ENCODE measurements at regions not wholly inside any gene's neighbourhood (a gene's known extent, or its start where the extent isn't known, plus 50 kb on each side); places are given as distances from the start of the nearest gene placed in this dataset.

- H3K4me3 Mint-ChIP-seq (ENCODE audit: unreplicated experiment): no peak overlapping the region
- POLR2A ChIA-PET: no interaction called here
- Histone ChIP-seq H3K9me3 (no peaks in the 10 kb centered on the region), H3K4me1 (no peaks in the 10 kb centered on the region), H3K36me3 (ENCODE audit: control insufficient read depth, insufficient read depth, low read length) (no peaks in the 10 kb centered on the region), H3K4me3 (ENCODE audit: low read depth, low read length) (no peak overlapping the region), H3K27me3 (replicated peaks; ENCODE audit: control insufficient read depth, insufficient read depth, low read length) (no peaks in the 10 kb centered on the region)
- H3K4me1 Mint-ChIP-seq (ENCODE audit: low read depth, unreplicated experiment): no peaks in the 10 kb centered on the region
- H3K9me3 Mint-ChIP-seq (ENCODE audit: unreplicated experiment): no peaks in the 10 kb centered on the region
- intact Hi-C loops (cut with micrococcal nuclease; ENCODE audit: unreplicated experiment): loop anchor here (10.0 kb wide), 1 partner anchor 744 kb away; no protein-coding TSS in a partner anchor
- H3K27me3 Mint-ChIP-seq (ENCODE audit: insufficient read depth, unreplicated experiment): peaks cover 8% of the 10 kb centered on the region
- DNase-seq: no peak
- BruUV-seq (replicated peaks): no TSS peak
- TF ChIP-seq CTCF (IDR thresholded peaks at IDR 0.05; ENCODE audit: insufficient read depth in 1 of 2, low read depth in 1 of 2, low read length in 1 of 2, severe bottlenecking in 1 of 2, unreplicated experiment in 1 of 2): no peak
- no peak overlapping the region for H3K27ac Mint-ChIP-seq (ENCODE audit: unreplicated experiment)
- CTCF ChIA-PET: no interaction called here
- H3K36me3 Mint-ChIP-seq (ENCODE audit: insufficient read depth, unreplicated experiment): no peaks in the 10 kb centered on the region
These were observed 519.2 kb upstream of the SPHKAP start for GRCh38 chr2:228700638-228701037.

- intact Hi-C loops (cut with micrococcal nuclease; ENCODE audit: unreplicated experiment): loop anchor here (10.0 kb wide), 1 partner anchor 745 kb away; no protein-coding TSS in a partner anchor
- ChIA-PET CTCF (no interaction called here), POLR2A (no interaction called here)
- DNase-seq: no peak
- Histone ChIP-seq H3K36me3 (ENCODE audit: control insufficient read depth, insufficient read depth, low read length) (no peaks in the 10 kb centered on the region), H3K4me1 (no peaks in the 10 kb centered on the region), H3K4me3 (ENCODE audit: low read depth, low read length) (no peak overlapping the region), H3K27me3 (replicated peaks; ENCODE audit: control insufficient read depth, insufficient read depth, low read length) (no peaks in the 10 kb centered on the region), H3K9me3 (no peaks in the 10 kb centered on the region)
- no peaks in the 10 kb centered on the region for H3K4me1 Mint-ChIP-seq (ENCODE audit: low read depth, unreplicated experiment)
- H3K27ac Mint-ChIP-seq (ENCODE audit: unreplicated experiment): no peak overlapping the region
- no peaks in the 10 kb centered on the region for H3K36me3 Mint-ChIP-seq (ENCODE audit: insufficient read depth, unreplicated experiment)
- no peak overlapping the region for H3K4me3 Mint-ChIP-seq (ENCODE audit: unreplicated experiment)
- TF ChIP-seq CTCF (IDR thresholded peaks at IDR 0.05; ENCODE audit: insufficient read depth in 1 of 2, low read depth in 1 of 2, low read length in 1 of 2, severe bottlenecking in 1 of 2, unreplicated experiment in 1 of 2): no peak
- no TSS peak for BruUV-seq (replicated peaks)
- H3K27me3 Mint-ChIP-seq (ENCODE audit: insufficient read depth, unreplicated experiment): peaks cover 8% of the 10 kb centered on the region
- H3K9me3 Mint-ChIP-seq (ENCODE audit: unreplicated experiment): no peaks in the 10 kb centered on the region
These were observed 518.4 kb upstream of the SPHKAP start for GRCh38 chr2:228699888-228700287.

GRCh38 chr2:228699400-228699799 is 517.9 kb upstream of the SPHKAP start:
- DNase-seq: no peak
- no peaks in the 10 kb centered on the region for H3K4me1 ChIP-seq
- no peaks in the 10 kb centered on the region for H3K4me1 Mint-ChIP-seq (ENCODE audit: low read depth, unreplicated experiment)
- peaks cover 8% of the 10 kb centered on the region for H3K27me3 Mint-ChIP-seq (ENCODE audit: insufficient read depth, unreplicated experiment)
- intact Hi-C loops (cut with micrococcal nuclease; ENCODE audit: unreplicated experiment): no loop called here
- no peak overlapping the region for H3K4me3 Mint-ChIP-seq (ENCODE audit: unreplicated experiment)
- H3K36me3 Mint-ChIP-seq (ENCODE audit: insufficient read depth, unreplicated experiment): no peaks in the 10 kb centered on the region
- H3K27ac Mint-ChIP-seq (ENCODE audit: unreplicated experiment): no peak overlapping the region
- CTCF ChIA-PET: no interaction called here
- no peaks in the 10 kb centered on the region for H3K9me3 ChIP-seq
- H3K36me3 ChIP-seq (ENCODE audit: control insufficient read depth, insufficient read depth, low read length): no peaks in the 10 kb centered on the region
- no peaks in the 10 kb centered on the region for H3K27me3 ChIP-seq (replicated peaks; ENCODE audit: control insufficient read depth, insufficient read depth, low read length)
- no TSS peak for BruUV-seq (replicated peaks)
- H3K4me3 ChIP-seq (ENCODE audit: low read depth, low read length): no peak overlapping the region
- no peaks in the 10 kb centered on the region for H3K9me3 Mint-ChIP-seq (ENCODE audit: unreplicated experiment)
- no peak for TF ChIP-seq CTCF (IDR thresholded peaks at IDR 0.05; ENCODE audit: insufficient read depth in 1 of 2, low read depth in 1 of 2, low read length in 1 of 2, severe bottlenecking in 1 of 2, unreplicated experiment in 1 of 2)
- POLR2A ChIA-PET: no interaction called here

All from Caco-2 (cell line).